Pancreas (tissue), 10 donors: ENCODE measurements at regions not wholly inside any gene's neighbourhood (a gene's known extent, or its start where the extent isn't known, plus 50 kb on each side); places are given as distances from the start of the nearest gene placed in this dataset.

Source experiments
- ATAC-seq, 4 donors: fragments of 200-7000 bp; cut with Tn5 transposase; one replicate each; pipeline versions ENCODE4 v1.8.0 to v1.9.1; 2020; ENCODE audit warnings: mild to moderate bottlenecking in 4 of 4, moderate library complexity in 4 of 4
- DNase-seq, 6 donors: peaks; one replicate each; pipeline ENCODE4 v3.0.0-alpha.2; 2020
- FAIRE-seq: peaks from 2 replicates; lab custom pipeline; 2012; peaks lifted over from hg19 to GRCh38; lab: Jason Lieb, UNC
- H3K27ac ChIP-seq, 4 donors: fragments of 200-600 bp; sonication (generic); 1 replicate in 3 of 4; 2 replicates in 1 of 4; pipeline versions ENCODE4 v1.5.0 to v1.8.0; 2020
- H3K27me3 ChIP-seq, 4 donors: fragments of 200-600 bp; one replicate each; pipeline ENCODE4 v1.8.0; 2021
- H3K36me3 ChIP-seq, 3 donors: fragments of 200-600 bp; sonication (generic) in 1 of 3; one replicate each; pipeline versions ENCODE4 v1.5.0 to v1.8.0; 2020 to 2021
- H3K4me1 ChIP-seq, 3 donors: fragments of 200-600 bp; one replicate each; pipeline ENCODE4 v1.8.0; 2021
- H3K4me3 ChIP-seq, 4 donors: fragments of 200-600 bp; sonication (generic) in 2 of 4; one replicate each; pipeline versions ENCODE4 v1.5.0 to v1.8.0; 2020 to 2021
- H3K9me3 ChIP-seq, 4 donors: fragments of 200-600 bp; one replicate each; pipeline ENCODE4 v1.8.0; 2021
- WGBS, 2 donors: extraction: QIAGEN DNeasy Blood & Tissue Kit; methylation state at CpG; one replicate each; pipeline ENCODE4 v1.1.7; 2013; 5-methylcytosine and 5-hydroxymethylcytosine counted together
- intact Hi-C, 3 donors: fragments of 100-400 bp; cut with DNase I; formaldehyde crosslinking; loops; one replicate each; pipeline versions ENCODE4 v1.11.1 to v1.14.2; 2022
- TF ChIP-seq, protein P1 (sequence below), 4 donors: fragments of 200-600 bp; sonication (generic) in 3 of 4; IDR thresholded peaks; one replicate each; pipeline versions ENCODE4 v1.5.0 to v1.8.0; 2021; ENCODE audit warnings: antibody characterized with exemption in 4 of 4
- donor health status: healthy with polysubstance abuse.
- donor health status: DM: no; HTN: no; CAD: no; lungs with moderate emphysema.
- donor health status: DM: no; HTN: no; CAD: no.
- donor health status: control.
- donor health status: control.
- donor health status: Bipolar disorder and iron deficiency.
- donor health status: DM: yes; HTN: yes; CAD: no.
- donor health status: DM: no; HTN: no; CAD: no.
- donor health status: DM: no; HTN: no; CAD: no.
- donor health status: DM: yes; HTN: yes; CAD: no.

DNA sequence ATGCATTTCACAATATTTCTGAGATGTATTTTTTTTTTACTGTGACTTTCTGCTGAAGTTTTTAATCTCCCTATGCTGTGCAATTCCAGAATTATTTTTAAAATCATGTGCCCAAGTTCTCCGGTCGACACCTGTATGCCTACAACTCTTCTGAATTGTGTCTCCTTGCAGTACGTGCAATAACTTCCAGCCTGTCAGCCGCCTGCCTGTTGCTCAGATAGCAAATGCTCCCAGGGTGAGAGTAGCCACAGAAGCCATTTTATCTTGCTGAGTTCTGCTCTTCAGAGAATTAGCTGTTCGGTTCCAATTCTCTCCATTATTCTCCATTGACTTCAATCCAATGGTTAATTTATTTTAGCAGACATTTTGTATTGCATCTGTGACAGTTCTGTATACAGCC, 188.3 kb downstream of the CDC14C start:
- Histone ChIP-seq H3K27me3 (no peaks in the 10 kb centered on the region), H3K4me1 (no peaks in the 10 kb centered on the region), H3K4me3 (no peak overlapping the region), H3K27ac (no peak overlapping the region), H3K9me3 (no peaks in the 10 kb centered on the region), H3K36me3 (no peaks in the 10 kb centered on the region)
- TF ChIP-seq, protein P1, sequence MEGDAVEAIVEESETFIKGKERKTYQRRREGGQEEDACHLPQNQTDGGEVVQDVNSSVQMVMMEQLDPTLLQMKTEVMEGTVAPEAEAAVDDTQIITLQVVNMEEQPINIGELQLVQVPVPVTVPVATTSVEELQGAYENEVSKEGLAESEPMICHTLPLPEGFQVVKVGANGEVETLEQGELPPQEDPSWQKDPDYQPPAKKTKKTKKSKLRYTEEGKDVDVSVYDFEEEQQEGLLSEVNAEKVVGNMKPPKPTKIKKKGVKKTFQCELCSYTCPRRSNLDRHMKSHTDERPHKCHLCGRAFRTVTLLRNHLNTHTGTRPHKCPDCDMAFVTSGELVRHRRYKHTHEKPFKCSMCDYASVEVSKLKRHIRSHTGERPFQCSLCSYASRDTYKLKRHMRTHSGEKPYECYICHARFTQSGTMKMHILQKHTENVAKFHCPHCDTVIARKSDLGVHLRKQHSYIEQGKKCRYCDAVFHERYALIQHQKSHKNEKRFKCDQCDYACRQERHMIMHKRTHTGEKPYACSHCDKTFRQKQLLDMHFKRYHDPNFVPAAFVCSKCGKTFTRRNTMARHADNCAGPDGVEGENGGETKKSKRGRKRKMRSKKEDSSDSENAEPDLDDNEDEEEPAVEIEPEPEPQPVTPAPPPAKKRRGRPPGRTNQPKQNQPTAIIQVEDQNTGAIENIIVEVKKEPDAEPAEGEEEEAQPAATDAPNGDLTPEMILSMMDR (IDR thresholded peaks at IDR 0.05), result no peak
- 58 to 69% methylated on average over 5 of the region's 5 CpGs for WGBS, 2 donors
- intact Hi-C loops, result no loop called here
- DNase-seq (no peak), ATAC-seq (no peak), FAIRE-seq (no peak)

DNA sequence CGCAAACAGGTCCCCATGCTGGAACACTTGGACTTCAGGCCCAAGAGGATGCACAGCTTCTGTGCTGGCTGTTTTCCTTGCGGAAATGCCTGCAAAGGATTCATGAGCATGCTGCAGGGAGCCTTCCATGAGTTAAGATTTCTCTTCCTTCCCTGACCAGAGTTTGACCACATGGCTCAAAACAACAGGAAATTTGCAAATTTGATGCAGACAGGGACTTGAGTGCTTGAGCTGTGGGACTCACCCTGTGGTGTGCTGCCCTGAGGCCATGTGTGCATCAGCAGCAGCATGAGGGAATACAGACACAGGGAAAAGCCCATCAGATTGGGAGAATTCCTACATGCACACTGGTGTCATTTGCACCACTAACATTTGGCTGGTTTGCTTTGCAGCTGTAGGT, 195.4 kb downstream of the CDC14C start:
- TF ChIP-seq, protein P1 (IDR thresholded peaks at IDR 0.05), result no peak
- DNase-seq (no peak), FAIRE-seq (no peak), ATAC-seq (no peak)
- H3K4me3 ChIP-seq, result no peak overlapping the region
- H3K27ac ChIP-seq, result no peak overlapping the region
- H3K4me1 ChIP-seq, result no peaks in the 10 kb centered on the region
- H3K9me3 ChIP-seq, result no peaks in the 10 kb centered on the region
- H3K27me3 ChIP-seq, result no peaks in the 10 kb centered on the region
- H3K36me3 ChIP-seq, result no peaks in the 10 kb centered on the region
- intact Hi-C loops, result no loop called here
- WGBS, 2 donors, result 82 to 88% methylated on average over 2 of the region's 2 CpGs

DNA sequence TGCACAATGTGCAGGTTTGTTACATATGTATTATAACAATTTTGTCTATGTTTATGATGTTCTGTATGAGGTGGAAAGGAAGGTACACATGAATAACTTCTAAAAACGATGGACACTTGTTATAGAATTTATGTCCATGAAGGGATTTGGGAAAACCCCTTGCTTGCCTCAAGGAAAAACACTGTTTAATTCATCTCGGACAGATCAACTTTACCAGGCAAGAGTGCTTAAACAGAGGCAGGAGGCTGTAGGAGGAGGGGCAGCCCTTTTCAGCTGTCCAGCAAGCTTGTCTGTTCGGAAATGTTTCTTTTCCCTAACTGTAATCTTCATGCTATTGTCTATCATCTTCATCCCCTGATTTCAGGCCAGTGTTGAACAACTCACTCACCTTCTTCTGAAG, 200.9 kb downstream of the CDC14C start:
- no peak overlapping the region for H3K4me3 ChIP-seq
- H3K36me3 ChIP-seq, result no peaks in the 10 kb centered on the region
- ATAC-seq, result no peak
- H3K9me3 ChIP-seq, result no peaks in the 10 kb centered on the region
- FAIRE-seq, result no peak
- intact Hi-C loops, result no loop called here
- DNase-seq, result no peak
- H3K27me3 ChIP-seq, result no peaks in the 10 kb centered on the region
- H3K27ac ChIP-seq, result no peak overlapping the region
- TF ChIP-seq, protein P1 (IDR thresholded peaks at IDR 0.05), result no peak
- 45 to 48% methylated on average over 3 of the region's 3 CpGs for WGBS, 2 donors
- no peaks in the 10 kb centered on the region for H3K4me1 ChIP-seq

DNA sequence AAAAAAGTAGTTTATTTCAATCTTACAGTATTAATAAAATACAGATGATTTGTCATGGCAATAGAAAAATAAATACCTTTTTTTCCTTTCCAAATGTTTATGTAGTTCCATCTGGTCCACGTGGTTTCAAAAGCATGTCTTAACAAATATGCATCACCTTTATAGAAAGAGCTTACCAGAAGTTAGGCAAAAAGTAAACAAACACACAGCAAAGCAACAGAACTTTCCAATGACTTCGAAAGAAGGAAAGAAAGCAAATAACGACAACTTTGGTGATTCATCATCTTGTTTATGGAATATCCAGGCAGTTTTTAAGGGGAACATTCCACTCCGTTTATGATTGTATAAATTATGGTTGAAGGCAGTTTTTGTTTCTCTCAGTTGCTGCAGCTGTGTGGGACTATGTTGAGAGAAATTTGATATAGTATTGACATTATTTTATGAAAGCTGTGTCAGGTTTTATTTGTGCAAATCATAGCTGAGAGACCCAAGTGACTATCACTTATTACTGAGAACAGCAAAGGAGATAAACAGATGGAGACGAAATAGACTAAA, 203.1 kb downstream of the CDC14C start:
- no peak for FAIRE-seq
- H3K9me3 ChIP-seq, result no peaks in the 10 kb centered on the region
- no peaks in the 10 kb centered on the region for H3K4me1 ChIP-seq
- H3K27ac ChIP-seq, result no peak overlapping the region
- WGBS, 2 donors, result 36 to 45% methylated on average over 5 of the region's 5 CpGs
- no peak overlapping the region for H3K4me3 ChIP-seq
- DNase-seq, result no peak
- no peak for ATAC-seq
- intact Hi-C loops, result no loop called here
- no peaks in the 10 kb centered on the region for H3K27me3 ChIP-seq
- TF ChIP-seq, protein P1 (IDR thresholded peaks at IDR 0.05), result no peak
- H3K36me3 ChIP-seq, result no peaks in the 10 kb centered on the region

DNA sequence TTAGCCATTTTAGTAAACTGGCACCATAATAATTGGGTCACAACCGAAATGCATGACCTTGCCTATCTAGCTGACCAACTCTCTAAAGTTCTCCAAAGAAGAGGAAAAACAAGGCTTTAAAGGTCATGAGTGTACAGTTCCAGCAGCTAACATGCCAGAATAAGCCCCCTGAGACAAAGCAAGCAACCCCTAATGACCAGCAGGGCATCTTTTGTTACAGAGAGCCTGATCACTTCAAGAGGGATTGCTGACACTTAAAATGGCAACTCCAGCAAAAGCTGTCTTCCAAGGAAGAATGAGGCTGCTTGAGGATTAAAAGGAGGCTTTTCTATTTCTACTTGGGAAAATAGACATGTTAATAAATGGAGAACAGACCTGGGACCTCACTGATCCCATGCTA, 213.6 kb downstream of the CDC14C start:
- TF ChIP-seq, protein P1 (IDR thresholded peaks at IDR 0.05), result no peak
- no peak overlapping the region for H3K27ac ChIP-seq
- H3K36me3 ChIP-seq, result no peaks in the 10 kb centered on the region
- no peaks in the 10 kb centered on the region for H3K9me3 ChIP-seq
- no peak for FAIRE-seq
- DNase-seq, result no peak
- no peaks in the 10 kb centered on the region for H3K4me1 ChIP-seq
- H3K27me3 ChIP-seq, result no peaks in the 10 kb centered on the region
- intact Hi-C loops, result no loop called here
- no peak overlapping the region for H3K4me3 ChIP-seq
- 45 to 64% methylated on average over 1 of the region's 1 CpG for WGBS, 2 donors
- ATAC-seq, result no peak
